ENCODE measurements at regions not wholly inside any gene's neighbourhood (a gene's known extent, or its start where the extent isn't known, plus 50 kb on each side); places are given as distances from the start of the nearest gene placed in this dataset.
A peak's percentile ranks its signal among the peaks of the same experiment; 100 is the strongest.

GRCh38 chr12:89783359-89784060, 74.9 kb upstream of the ATP2B1 start:
- Histone ChIP-seq H3K18ac (ENCODE audit: insufficient read length, low read depth, low read length) (no peak overlapping the region), H3K79me1 (ENCODE audit: insufficient read depth, low read depth, low read length, poor library complexity, severe bottlenecking) (no peaks in the 10 kb centered on the region), H3K27ac (ENCODE audit: insufficient read length, low read depth, low read length) (no peak overlapping the region), H2BK5ac (ENCODE audit: insufficient read length, low read length) (no peak overlapping the region), H4K91ac (ENCODE audit: insufficient read length, low read depth, low read length) (no peak overlapping the region), H2BK20ac (ENCODE audit: low read depth, low read length, poor library complexity, severe bottlenecking) (no peak overlapping the region), H2BK15ac (ENCODE audit: low read depth, low read length) (no peak overlapping the region), H3K56ac (ENCODE audit: insufficient read length, low read depth, low read length) (no peak overlapping the region), H3K9ac (ENCODE audit: extremely low read depth, insufficient read length, low read length) (no peak overlapping the region), H3K27me3 (ENCODE audit: insufficient read depth, low read length) (no peaks in the 10 kb centered on the region), H2AK5ac (ENCODE audit: insufficient read length, low read length) (no peak overlapping the region), H3K4me2 (ENCODE audit: insufficient read depth, insufficient read length, low read length) (no peak overlapping the region), H3K9me3 (ENCODE audit: control insufficient read depth, low read depth, low read length) (peaks cover 4% of the 10 kb centered on the region), H2BK12ac (ENCODE audit: insufficient read length, low read depth, low read length) (no peak overlapping the region), H2BK120ac (ENCODE audit: low read depth, low read length, poor library complexity, severe bottlenecking) (no peak overlapping the region), H2AFZ (ENCODE audit: low read length) (no peak overlapping the region), H4K8ac (replicated peaks; ENCODE audit: insufficient read length, low read depth, low read length) (no peak overlapping the region), H3K79me2 (ENCODE audit: insufficient read depth, low read length) (no peaks in the 10 kb centered on the region), H3K23ac (ENCODE audit: insufficient read length, low read depth, low read length) (no peak overlapping the region), H3K4me1 (ENCODE audit: insufficient read depth, low read length) (no peaks in the 10 kb centered on the region), H3T11ph (ENCODE audit: low read length) (no peak overlapping the region), H4K5ac (ENCODE audit: insufficient read length, low read depth, low read length) (no peak overlapping the region), H3K14ac (ENCODE audit: insufficient read depth, low read length) (no peak overlapping the region), H4K20me1 (ENCODE audit: control insufficient read depth, insufficient read depth, insufficient read length) (no peaks in the 10 kb centered on the region), H3K4ac (ENCODE audit: low read depth, low read length) (no peak overlapping the region), H3K23me2 (ENCODE audit: insufficient read length, low read depth, low read length, poor library complexity, severe bottlenecking) (no peaks in the 10 kb centered on the region)
- WGBS (ENCODE audit: extremely low coverage, insufficient read length, low lambda C conversion rate), result no CpG with 5 or more reads among the region's 3 CpGs
- Mint-ChIP-seq H3K4me1 (no peaks in the 10 kb centered on the region), H3K4me3 (no peak overlapping the region), H3K36me3 (ENCODE audit: insufficient read depth in 1 of 3, low read depth in 3 of 3) (peaks cover 6 to 20% (median 20%) of the 10 kb centered on the region in 3 experiments; a peak in 5 of 7 replicates), H3K27me3 (ENCODE audit: low read depth) (no peaks in the 10 kb centered on the region), H3K27ac (0 out of 7 replicates have a peak overlapping the region, but pooled peaks of 1 of the 3 experiments have one; percentile 11), H3K9me3 (peaks cover 22 to 23% of the 10 kb centered on the region in 2 experiments)
- no peak for DNase-seq
- no peak for TF ChIP-seq CTCF (conservative IDR thresholded peaks at IDR 0.05)

Measured in H9 (cell line).